ENCODE measurements at regions not wholly inside any gene's neighbourhood (a gene's known extent, or its start where the extent isn't known, plus 50 kb on each side); places are given as distances from the start of the nearest gene placed in this dataset.

DNA sequence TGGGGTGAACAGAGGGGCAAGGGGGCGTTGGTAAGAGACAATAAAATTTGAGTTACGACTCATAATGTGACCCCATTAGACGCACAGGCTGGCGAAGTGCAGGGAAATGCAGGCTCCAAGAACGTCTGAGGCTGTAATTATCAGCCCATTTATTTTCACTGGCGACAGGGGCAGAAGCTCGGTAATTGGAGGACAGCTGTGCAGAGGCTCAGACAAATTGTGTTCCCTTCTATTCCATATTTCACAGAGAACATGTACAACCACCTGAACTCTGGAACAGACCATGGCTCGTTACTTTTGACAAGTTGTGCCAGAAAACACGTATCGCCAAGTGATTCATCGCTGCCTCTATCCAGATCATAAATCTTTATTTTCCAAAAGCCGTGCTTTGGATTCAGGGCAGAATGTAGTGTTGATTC, 137.3 kb upstream of the FRMD4A start:
- no peak for DNase-seq

DNA sequence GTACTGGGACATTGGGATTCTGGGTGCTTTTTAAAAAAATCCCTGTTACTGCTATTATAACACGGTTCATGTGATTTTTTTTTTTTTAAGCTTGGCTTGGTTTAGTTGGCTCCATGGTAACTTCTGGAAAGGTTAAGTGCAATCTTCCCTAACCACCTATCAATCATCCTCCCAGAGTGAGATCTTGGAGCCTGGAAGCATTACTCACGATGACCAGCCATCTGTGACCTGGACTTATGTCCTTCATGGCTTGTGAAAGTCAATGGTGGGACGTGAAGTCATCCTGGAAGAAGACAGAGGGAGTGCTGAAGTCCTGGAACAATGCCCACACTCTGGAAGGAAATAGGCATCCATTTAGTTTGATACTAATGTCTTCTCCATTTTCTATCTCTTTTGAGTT, 135.5 kb upstream of the FRMD4A start:
- no peak for DNase-seq

DNA sequence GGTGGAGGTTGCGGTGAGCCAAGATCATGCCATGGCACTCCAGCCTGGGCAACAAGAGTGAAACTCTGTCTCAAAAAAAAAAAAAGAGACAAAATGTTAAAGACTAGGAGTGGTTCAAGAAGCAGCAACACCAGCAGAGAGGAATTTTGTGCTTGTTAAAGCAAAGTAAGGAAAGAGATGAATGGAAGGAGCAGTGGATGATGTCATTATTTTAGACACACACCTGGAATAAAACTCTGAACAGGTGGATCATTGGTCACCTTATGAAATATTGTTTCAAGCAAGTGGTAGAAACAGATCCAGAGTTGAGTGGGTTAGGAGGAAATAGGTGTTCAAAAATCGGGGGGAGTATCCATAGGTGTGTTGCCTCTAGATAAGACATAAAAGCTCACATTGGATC, 129.7 kb upstream of the FRMD4A start:
- no peak for DNase-seq

DNA sequence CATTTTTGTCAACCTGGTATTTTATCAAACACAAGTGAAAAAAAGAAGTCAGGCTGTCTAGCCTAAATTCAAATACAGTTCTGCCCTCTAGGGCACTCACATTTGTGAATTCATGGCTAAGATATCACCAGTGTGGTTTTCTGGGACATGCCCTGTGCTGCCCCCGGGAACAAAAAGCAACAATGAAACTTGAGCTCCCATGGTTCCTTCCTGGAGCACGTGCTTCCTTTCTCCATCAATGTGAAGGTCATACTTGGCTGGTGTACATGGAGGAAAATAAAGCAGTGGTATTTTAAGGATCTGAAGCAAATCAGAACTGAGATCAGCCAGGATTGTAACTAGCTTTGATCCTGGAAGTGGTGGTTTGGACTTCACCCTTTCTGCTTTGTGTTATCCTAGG, 128.9 kb upstream of the FRMD4A start:
- DNase-seq = no peak

- no peak for DNase-seq
Measured at GRCh38 chr10:14456870-14457266, 126.1 kb upstream of the FRMD4A start.

- no peak for DNase-seq
Measured at GRCh38 chr10:14456218-14456869, 125.6 kb upstream of the FRMD4A start.

- DNase-seq = no peak
Measured at GRCh38 chr10:14454629-14455028, 123.9 kb upstream of the FRMD4A start.

DNA sequence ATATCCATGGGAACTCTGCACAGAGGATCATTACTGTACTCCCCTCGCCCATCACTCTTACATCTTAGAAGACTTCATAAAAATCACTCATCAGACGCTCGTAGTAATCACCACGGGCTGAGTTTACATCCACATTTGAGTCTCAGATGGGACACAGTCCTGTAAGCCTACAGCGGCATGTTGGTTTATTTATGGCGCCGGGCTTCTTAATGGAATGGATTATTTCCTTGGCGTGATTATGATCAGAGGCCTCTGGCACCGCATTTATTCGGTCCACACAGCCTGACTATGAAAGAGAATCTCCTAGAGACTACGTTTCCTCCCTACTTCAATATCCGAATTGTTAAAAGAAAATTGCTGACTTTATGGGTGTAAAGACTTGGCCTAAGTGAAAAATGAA, 123.5 kb upstream of the FRMD4A start:
- no peak for DNase-seq

DNA sequence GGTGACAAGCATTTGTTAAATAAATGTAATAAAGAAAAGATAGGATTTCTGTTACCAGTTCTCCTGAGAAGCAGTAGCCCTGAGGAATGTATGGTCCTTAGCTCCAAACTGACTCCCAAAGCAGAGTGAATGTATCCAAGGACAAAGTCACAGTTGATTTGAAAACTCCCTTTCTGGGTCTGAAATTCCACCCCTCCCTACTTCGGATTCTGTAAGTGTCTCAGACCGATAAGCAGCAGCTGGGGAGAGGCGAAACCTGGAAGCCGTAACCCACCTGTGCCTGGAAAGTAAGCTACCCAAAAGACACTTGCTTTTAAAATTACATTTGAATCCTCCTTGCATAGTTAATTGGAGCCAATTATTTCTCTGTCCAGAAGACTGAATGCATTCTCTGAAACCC, 122.9 kb upstream of the FRMD4A start:
- DNase-seq = no peak

GRCh38 chr10:14451341-14451740, 120.6 kb upstream of the FRMD4A start:
- DNase-seq = no peak

DNA sequence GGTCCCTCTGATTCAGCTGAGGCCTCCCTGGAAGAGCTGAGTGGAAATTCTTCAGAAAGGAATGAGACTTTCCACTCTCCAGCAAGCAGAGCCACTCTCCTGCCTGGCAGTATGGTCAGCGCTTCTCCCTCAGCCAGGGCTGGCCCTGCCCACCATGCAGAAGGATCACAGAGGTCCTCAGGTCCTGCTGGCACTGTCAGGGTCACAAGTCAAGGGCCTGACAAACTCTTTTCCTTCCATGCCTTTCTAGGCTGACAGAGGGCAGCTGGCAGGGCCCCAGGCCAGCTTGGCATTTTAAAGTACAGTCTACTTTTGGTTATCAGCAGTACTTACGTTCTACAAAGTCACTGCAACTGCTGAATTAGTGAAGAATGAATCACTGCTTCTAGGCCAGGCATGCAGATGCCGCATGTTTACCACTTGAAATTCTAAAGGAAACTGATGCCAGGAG, 119.3 kb upstream of the FRMD4A start:
- no peak for DNase-seq

- DNase-seq = no peak
Measured at GRCh38 chr10:14449293-14449815, 118.6 kb upstream of the FRMD4A start.

DNA sequence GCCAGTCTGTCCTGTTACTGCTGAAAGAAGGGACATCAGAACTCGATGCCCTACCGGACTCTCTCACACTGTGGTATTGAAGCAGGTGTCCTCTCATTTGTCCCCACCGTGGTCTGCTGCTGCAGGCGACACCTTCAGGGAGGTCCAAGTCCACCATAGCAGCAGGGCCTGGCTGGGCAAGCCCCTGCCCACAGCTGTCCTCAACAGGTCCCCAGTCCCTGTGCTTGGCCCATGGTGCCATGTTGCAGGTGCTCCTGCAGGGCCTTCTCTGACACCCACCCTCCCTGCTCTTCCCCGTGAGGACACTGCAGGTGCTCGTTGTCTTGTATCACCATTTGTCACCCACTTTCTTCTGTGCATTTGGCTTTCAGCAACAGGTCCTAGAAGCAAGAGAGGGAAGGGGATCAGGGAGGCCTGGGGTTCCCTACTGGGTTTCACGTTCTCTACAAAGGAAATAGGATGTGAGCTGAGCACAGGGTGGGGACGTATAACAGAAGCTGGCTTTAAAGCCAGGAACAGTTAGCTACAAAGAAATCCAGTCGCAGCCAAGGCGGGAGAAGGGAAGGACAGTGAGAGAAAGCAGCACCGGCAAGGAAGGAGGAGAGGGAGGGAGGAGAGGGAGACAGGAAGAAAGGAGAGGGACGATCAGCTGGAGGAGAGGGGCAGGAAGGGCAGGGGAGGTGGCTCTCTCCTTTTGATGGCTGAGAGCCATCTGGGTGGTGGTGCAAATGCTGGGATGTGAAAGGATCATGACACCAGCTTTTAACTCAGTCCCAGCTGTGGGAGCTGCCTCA, 117.7 kb upstream of the FRMD4A start:
- no peak for DNase-seq

DNA sequence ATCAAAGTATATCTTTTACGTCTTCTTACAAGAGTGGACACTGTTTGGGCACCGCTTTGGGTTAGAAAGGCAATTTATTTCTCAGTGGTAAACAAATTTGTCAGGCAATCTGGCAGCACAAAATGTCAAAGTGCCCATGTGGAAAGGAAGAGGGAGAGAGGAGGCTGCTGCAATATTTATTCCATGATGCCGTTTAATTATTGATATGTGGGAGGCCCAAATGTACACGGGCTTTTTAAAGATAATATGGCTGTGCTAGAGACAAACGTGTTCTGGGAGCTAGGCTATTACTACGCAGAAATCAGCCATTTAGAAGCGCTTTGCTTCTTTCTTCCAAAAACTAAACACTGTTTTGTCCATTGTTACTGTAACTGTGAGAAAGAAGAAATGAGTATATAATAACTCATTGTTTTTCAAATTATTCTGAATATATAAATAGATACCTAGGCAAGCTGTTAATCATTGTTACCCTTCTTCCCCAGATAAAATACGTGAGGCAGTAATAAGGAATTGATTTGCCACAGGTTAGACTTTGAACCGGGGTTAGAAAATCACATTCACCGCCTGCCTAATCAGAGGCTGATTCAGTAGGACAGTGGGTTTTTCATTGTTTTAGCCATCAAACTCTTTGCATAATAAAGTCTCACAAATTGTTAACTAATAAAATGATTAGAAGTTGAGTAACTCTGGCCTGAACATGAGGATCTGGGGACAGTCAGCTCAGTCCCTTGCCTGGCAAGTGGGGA, 116.5 kb upstream of the FRMD4A start:
- DNase-seq = no peak

GRCh38 chr10:14439451-14440259, 108.9 kb upstream of the FRMD4A start:
- DNase-seq = no peak

DNA sequence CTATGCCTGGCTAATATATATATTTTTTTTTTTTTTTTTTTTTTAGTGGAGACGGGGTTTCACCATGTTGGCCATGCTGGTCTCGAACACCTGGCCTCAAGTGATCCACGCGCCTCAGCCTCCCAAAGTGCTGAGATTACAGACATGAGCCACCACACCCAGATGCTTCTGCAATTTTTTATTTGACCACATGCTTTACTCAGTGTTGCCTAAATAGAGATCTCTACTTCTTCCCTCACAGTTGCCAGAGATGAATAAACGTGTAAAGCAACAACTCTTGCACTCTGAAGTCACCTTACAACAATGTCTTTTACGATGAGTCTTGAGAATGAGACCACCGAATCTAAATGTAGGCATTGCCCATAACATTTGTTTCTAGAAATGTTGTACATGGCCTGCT, 107.9 kb upstream of the FRMD4A start:
- no peak for DNase-seq

- DNase-seq = no peak
Measured at GRCh38 chr10:14438057-14438456, 107.3 kb upstream of the FRMD4A start.

DNA sequence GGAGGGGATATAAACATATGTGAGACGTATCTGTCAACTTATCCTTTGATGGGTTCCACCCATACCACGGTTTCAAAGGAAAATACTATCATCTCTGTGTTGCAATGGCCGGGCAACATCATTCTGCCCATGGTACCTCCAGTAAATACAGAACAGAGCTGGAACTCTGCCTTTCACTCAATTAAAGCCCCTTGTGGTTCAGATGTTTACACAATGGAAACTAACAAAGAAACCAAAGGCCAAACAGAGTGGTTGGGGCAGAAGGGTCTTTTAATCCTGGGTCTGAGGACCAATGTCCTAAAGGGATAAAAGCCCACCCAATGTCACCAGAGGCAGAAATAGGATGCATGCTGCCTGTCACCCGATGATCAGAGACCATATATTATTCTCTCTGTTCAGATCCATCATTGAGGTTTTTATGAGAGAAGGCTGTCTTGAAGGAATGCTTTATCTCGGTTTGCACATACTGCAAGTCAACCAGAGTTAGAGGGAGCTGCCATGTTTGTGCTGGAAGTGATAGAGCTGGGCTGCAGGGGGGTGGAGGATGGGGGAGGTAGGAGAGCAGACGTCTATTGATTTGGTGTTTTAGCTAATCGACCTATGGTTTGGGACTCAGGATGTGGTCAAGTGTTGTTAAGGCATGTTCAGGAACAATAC, 105.4 kb upstream of the FRMD4A start:
- no peak for DNase-seq

GRCh38 chr10:14433147-14433546, 102.4 kb upstream of the FRMD4A start:
- no peak for DNase-seq

GRCh38 chr10:14431868-14432267, 101.1 kb upstream of the FRMD4A start:
- no peak for DNase-seq

DNA sequence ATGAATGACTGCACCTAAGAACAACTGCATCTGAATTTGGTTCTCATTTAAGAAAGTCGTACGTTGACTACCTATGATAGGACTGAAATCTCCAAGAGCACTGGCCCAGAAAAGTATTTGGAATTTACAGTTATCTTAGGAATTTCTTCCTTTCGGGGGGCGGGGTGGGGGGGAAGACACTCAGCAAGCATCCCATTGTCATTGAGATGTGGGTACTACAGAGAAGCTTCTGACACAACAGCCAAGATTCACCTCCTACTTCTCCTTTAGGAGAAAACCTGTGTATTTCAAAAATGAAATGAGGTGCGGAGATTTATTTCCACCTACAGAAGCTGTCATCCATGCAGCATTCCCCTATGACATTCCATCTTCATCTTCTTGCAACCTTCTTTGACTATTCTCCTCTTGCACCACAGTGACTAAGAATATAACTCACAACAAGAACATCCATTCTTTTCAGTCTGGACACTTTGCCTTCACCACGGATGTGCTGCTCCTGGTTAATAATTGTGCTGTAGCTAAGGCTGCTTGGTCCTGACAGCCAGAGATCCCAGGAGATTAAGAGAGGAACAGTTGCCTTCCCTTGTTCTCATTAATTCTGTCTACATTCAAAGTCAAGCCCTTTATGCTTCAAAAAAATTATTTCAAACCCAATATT, 98.4 kb upstream of the FRMD4A start:
- no peak for DNase-seq

GRCh38 chr10:14425034-14425433, 94.3 kb upstream of the FRMD4A start:
- DNase-seq = no peak
